ENCODE measurements at regions not wholly inside any gene's neighbourhood (a gene's known extent, or its start where the extent isn't known, plus 50 kb on each side); places are given as distances from the start of the nearest gene placed in this dataset.

- no peak for DNase-seq
Observed at GRCh38 chr20:7571101-7571500, 369.2 kb downstream of the HAO1 start.

DNA sequence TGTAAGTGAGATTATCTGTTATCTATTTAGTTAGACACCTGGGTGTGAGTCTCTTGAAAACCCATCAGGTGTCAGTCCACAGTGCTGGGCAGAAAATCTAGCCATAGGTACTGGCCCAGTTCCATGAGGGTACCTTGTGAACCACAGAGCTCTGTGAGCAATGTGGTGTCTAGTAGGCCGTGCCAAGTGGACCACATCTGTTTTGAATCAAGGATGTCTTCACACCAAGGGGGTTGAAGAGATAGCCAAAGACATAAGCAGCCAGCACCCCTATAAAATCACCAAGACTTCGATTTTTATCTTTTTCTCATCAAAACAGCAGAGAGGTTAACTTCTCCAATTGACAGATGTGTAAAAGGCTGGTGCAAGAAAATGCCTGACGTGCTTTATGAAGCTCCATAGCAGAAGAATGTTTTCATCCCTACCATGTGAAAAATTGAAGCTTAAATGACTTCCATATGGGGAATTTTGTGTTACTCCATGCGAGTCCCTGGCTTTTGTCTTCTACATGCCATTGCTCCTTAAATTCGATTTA is 368.7 kb downstream of the HAO1 start:
- no peak for DNase-seq

GRCh38 chr20:7579888-7580287 is 360.4 kb downstream of the HAO1 start:
- no peak for DNase-seq

DNA sequence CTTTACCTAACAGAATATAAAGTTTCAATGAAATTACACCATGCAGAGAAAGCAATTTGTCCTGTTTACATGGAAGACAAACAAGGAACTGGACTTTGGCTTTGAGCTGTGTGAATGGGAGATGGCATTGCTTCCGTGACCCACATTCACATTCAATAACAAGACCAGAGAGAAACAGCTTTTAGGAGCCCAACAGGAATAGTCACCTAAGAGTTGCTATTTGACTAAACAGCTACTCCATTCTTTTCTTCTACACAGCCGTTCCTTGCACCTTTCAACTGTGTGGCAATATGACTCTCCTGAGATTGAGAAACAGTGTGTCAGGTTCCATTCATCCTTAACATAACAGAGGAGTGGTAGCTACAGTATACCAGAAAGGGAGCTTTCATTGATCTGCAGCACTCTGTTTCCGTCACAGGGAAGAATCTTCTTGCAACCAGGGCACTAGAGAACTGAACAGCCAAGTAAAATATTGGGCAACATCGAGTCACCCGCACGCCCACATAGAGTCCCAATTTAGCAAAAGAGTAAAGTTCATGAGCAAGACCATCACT is 355.1 kb downstream of the HAO1 start:
- DNase-seq: no peak

DNA sequence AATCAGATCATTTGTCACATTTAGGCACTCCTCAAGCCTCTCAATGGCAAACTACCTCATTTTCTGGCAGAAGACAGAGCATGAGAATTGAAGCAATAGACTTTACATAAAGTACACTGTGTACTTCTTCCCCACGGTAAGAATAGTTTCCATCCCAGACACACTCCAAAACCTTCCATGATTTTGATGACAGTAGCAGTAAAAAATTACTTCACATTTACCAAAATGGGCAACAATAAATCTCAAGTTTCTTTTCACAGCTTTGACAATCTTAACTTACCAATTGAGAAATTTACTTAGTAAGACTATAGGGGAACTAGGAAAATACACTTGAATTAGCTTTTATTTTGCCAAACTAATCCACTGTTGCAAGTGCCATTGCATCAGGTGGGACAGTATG is 353.8 kb downstream of the HAO1 start:
- no peak for DNase-seq

DNA sequence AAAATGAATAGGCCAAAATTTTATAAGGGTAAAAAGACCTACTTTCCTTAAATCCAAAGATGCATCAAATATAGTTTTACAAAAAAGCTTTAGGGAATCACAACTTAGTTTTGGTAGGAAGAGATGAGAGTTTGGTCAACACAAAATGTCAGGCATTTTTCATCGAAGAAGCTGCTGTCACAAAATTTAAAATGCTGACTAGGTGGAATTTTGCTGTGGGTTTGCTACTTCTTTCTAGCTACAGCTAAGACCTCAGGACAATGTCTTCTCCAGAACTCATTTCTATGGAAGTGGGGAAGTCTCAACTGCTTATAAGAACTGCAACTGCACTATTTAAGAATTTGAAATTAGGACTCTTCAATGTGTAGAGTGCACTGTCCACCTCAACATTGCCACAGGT is 351.1 kb downstream of the HAO1 start:
- no peak for DNase-seq

GRCh38 chr20:7596541-7596940 is 343.7 kb downstream of the HAO1 start:
- no peak for DNase-seq

GRCh38 chr20:7601431-7601830 is 338.8 kb downstream of the HAO1 start:
- DNase-seq: no peak

GRCh38 chr20:7606941-7607340 is 333.3 kb downstream of the HAO1 start:
- no peak for DNase-seq

DNA sequence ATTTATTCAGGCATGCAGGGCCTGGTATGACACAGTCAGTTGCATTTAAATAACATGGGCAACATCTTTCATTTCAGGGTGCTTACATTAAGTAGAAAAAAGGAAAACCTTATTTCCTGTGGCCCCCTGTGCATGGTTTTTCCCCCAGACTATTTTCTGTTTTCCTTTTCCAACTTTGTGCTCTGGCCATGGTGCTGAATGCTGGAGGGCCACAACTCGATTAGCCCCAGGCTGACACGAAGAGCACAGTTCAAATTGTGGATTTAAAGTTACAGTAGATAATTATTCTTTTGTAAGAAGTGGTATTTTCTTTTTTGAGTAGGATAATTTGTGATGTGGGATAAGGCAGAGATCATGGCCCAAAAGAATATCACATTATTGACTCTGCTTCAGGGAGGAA is 332.0 kb downstream of the HAO1 start:
- DNase-seq: no peak

GRCh38 chr20:7609251-7609650 is 331.0 kb downstream of the HAO1 start:
- DNase-seq: no peak

DNA sequence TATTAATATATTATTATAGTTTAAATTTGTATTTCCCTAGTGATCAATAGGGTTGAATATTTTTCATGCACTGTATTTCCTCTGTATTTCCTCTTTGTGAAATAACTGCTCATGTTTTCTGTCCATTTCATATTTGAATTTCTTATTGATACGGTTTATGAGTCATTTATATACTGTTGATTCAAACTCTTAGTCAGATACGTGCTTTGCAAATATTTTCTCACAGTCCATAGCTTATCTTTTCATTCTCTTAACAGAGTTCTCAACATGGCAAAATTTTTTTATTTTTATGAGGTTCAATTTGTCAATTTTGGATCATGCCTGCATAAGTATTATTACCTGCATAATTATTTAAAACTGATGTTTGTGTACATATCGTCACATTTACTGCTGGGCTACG is 329.6 kb downstream of the HAO1 start:
- no peak for DNase-seq

DNA sequence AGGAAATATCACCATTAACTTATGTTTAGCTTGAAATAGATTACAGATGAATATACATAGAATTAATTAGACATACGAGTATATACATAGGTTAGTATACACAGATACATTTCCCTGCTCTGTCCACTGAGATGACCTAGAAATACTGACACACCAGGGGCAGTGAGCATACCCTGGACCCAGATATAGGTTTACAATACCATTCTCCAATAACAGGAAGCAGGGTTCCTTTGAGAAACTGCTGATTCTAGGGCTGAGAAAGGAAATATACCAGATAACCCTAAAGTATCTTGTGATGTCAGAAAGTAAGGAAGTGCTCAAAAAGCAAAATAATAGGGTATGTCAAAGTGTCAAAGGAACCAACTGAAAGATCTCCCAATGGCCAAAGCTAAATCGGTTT is 322.5 kb downstream of the HAO1 start:
- DNase-seq: no peak

GRCh38 chr20:7622399-7622961 is 317.8 kb downstream of the HAO1 start:
- DNase-seq: no peak

DNA sequence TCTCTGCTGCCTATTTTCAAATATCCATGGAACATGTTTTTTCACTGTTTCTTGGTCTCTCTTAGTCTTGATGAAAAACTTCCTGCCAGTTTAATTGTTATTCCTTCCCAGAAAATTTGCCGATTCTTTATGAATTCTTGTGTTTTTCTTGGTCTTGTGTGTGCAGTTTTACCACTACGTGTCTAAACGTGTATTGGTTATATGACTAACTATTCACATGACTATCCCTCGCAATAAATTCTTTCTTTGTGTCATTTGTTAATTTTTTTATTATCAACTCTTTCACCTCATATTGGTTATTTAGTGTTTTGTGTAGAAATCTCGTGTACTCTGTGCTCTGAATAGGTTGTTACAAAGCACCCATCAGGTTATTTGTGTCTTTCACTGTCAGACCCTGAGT is 315.4 kb downstream of the HAO1 start:
- no peak for DNase-seq

GRCh38 chr20:7627734-7628663 is 312.3 kb downstream of the HAO1 start:
- DNase-seq: no peak

DNA sequence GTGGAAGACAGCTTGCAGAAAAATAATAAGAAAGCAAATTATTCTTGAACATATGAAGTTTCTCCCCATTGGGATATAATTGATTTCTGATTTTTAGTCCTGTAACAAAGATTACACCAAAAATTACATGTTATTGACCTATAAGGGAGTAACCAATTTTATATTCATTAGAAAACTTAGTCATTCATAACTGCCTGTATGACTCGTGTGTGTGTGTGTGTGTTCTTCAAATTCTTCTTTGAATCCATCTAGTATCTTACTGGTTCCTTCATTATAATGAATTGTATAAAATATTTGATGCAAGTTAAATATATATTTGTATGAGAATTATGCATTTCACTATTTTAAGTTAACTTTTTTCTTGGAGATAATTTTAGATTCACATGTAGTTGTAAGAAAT is 310.4 kb downstream of the HAO1 start:
- no peak for DNase-seq

DNA sequence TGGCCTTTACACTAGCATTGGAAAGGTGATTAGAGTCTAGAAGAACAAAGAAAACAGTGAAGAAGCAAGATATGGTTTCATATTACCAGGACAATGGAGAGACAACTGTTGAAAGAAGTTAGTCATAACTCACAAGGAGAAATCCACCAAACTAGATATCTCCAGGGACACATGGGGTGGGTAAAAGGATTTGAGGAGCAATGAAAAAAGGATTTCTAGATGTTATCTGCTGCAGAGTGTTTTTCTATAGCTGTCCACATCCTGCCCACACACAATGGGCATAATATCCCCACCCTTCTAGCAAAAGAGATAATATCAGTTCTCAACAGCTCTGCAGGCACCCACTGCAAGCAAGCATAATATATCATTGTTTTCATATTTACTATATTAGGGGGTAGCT is 303.1 kb downstream of the HAO1 start:
- no peak for DNase-seq

GRCh38 chr20:7650086-7650879 is 290.0 kb downstream of the HAO1 start:
- no peak for DNase-seq

DNA sequence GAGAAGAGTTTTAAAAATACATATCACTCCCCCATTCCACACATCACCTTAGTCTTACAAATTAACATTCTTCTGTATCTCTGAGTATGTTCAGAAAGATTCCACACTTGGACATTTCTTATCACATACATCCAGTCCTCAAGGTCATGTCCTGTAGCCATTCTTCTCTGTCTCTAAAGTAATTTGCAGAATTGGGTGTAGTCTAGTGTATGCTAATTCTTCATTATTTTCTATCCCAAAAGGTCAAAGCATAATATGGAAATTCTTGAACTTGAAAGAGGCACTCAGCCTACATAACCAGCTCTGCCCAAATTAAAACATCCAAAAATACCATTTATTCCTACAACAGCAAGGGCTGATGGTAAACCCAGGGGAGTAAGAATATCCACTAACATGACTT is 286.0 kb downstream of the HAO1 start:
- no peak for DNase-seq

GRCh38 chr20:7656687-7657467 is 283.4 kb downstream of the HAO1 start:
- DNase-seq: no peak

DNA sequence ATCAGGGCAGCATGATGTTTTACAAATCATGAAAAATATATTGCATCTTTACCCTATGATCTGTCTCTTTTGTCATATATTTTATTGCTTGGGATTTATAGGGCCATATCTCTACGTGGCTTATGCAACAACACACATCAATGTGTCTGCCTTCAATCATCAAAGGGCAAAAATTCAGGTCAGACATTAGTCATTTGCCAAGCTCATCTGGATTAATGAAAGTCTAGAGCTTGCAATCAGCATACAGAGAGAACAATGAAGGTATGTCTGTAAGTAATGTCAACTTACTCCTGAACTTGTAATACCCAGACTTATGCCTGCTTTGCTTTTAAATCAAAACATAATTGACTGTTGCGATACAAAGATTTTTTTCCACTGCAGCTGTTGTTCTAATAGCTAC is 282.7 kb downstream of the HAO1 start:
- DNase-seq: no peak
